Right renal cortex interstitium (tissue), 3 donors: ENCODE measurements at regions not wholly inside any gene's neighbourhood (a gene's known extent, or its start where the extent isn't known, plus 50 kb on each side); places are given as distances from the start of the nearest gene placed in this dataset.
"Not testable (repeated sequence)": the region's sequence is repeated elsewhere in the genome, so short reads cannot be mapped to it uniquely, and the experiment has no call there.

ENCODE experiments used
- DNase-seq, 3 donors: peaks; one replicate each; pipeline ENCODE4 v3.0.0-alpha.2; 2013; ENCODE audit warnings: low read depth in 3 of 3, low spot score in 2 of 3

DNA sequence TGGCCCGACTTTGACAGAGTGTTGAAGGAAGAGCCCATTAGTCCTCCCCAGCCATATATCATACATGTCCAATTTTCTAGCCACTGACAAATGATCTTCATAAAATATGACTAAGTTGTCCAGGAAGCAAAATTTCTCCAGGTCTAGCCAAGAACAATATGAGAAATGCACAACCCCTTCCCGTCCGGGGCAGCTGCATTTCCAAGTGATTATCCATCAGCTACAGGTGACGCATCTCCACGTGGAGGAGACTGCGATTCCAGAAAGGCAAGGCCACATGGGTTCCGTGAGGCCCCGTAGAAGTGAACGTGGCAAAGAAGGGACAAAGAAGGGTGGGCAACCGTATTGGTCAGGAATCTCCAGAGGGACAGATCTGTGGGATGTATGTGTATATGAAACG is 118.6 kb downstream of the ATP6V0E2 start:
- DNase-seq: not testable (repeated sequence)

DNA sequence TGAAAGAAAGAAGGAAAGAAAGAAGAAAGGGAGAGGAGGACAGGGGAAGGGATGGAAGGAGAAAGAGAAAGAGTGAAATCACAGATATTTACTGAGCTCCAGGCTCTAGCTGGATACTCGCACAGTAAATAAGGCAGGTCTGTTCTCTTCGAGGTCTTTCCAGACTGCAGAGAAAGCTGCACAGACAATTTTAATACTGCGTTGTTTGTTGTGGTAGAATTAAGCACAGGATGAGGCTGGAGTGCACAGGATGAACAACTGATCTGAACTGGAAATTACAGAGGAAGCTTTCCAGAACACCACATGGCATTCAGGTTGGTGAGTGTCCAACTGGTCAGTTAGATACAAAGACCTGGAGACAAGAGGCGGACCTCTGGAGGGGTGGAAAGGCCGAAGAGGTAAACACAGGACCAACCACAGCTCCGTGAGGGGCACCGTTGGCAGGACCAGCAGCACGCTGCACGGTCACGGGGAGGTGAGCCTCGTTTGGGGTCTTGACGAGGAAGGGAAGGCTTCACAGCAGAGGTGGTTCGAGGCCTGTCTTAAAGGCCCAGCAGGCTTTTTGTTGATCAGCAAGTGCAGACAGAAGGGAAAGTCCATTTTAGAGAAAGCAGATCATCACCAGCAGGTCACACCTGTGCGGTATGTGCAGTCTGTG is 121.7 kb downstream of the ATP6V0E2 start:
- not testable (repeated sequence) for DNase-seq

DNA sequence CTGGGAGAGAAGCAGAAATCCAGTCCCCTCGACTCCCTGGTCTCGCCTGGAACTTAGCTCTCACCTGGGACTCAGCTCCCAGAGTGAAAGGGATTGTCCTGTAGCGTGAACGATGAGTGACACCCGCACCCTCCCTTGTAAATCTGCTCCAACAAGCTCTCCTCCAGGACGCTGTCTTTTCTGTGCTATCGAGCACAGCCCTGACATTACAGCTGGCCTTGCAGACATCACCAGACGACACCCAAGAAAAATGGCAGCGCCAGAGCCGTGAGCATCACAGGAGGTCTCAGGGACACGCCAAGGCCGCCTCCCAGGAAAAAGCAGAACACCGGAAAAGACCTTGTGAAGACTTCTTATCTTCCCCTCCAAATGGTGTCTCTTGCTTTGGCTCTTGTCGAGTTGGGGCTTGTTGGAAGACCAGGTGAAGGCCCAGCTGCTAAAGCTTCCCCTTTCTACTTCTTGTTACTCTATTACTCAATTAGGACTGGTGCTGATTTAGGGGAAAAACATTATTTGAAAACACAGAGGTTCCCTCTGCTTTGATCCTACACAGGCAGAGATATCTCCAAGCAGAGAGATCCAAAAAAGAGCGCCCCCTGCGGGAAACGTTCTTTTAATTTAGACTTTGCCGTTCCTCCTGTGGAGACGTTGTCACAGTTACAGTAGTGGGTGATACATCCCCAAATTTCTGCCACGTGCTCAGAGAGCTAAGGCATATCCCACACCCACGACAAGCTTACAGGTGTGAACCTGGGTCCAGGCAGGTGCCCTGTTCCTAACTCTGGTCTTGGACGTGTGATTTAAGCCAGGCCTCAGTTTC is 127.2 kb downstream of the ATP6V0E2 start:
- DNase-seq: not testable (repeated sequence)

DNA sequence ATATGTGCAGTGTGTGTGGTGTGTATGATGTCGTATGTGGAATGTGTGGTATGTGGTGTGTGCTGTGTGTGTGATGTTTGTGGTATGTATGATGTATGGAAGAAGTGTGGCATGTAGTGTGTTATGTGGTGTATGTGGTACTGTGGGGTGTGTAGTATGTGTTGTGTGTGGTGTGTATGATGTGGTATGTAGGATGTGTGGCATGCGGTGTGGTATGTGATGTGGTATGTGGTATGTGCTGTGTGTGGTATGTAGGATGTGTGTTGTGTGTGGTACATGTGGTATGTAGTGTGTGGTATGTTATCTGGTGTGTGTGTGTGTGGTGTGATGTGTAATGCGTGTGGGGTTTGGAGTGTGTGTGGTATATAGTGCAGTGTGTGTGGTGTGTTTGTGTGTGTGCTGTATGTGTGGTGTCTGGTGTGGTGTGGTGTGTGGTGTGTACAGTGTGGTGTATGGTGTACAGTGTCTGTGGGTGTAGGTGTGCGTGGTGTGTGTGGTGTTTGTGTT is 129.6 kb downstream of the ATP6V0E2 start:
- DNase-seq: no peak

DNA sequence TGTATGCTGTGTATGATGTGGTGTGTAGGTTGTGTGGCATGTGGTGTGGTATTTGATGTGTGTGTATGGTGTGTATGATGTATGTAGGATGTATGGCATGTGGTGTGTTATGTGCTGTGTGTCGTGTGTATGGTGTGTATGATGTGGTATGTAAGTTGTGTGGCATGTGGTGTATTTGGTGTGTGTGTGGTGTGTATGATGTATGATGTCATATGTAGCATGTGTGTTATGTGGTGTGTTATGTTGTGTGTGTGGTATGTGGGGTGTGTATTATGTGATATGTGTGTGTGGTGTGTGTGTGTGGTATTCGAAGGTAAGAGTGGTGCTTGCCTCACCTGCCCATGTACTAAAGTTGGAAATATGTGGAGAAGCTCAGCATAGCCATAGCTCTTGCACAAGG is 130.2 kb downstream of the ATP6V0E2 start:
- not testable (repeated sequence) for DNase-seq

DNA sequence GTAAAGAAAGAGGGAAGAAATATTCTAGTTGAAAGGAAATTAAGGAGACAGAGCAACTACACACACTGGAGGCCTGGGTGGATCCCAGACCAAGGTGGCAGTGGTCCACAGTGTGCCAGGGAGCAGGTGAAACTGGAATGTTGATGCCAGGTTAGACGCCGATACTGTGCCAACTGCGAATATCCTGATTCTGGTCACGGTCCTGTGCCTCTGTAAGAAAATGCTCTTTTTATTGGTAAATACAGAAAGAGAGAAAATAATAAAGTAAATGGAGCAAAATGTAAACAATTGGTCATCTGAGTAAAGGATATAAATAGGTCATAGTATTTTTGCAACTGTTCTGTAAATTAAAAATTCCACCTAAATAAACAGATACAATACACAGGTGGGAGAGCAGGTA is 131.1 kb downstream of the ATP6V0E2 start:
- DNase-seq: not testable (repeated sequence)

DNA sequence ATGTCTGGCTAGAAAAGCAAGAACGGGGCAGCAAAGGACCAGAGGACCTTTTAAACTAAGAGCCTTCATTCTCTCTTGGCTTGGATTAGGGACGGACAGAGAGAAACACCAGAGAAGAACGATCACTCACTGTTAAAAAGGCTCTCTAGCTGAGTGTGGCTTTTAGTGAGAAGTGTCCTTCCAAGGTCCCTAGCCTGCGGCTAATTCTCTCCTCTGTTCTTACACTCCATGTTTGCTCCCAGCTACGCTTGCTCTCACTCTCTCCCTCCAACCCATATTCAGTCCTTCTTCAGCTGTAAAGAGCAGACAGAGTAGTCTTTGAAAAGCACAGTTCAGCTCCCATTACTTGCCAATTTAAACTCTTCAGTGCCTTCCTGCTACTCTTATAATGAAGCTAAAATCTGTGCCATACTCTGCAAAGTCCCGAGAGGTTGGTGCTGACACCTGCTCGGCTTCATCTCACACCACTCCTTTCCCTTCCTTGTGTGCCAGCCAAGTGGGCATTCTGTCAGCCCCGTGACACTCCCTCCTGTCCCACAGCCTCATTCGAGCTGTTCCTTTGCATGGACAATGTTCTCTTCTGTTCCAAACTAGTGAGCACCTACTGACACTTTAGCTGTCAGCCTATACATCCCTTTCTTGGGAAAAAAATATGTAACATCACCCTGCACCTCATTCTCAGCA is 136.0 kb downstream of the ATP6V0E2 start:
- not testable (repeated sequence) for DNase-seq

DNA sequence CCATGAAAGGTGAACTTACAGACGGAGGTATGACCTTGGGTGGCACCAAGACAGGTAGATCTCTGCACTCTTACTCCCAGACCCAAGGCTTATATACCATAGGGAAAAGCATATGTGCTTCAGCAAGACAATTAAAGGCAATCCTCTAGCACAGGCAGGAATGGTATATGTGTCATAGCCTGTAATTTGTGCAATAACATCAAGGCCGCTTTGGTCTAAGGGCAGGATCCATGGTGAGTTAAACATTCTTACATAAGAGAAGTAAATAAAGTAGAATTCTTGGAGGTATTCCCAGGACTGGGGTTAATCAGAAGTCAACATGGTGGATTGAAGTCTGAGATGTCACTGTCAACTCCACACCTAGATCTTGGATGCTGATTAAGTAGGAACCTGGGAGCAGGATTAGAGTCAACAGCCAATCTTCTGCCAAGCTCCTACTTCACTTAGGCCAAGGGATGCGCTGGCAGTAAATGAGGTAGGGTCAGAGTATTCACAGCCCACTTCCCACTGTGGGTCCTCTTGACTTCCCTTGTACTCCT is 143.0 kb downstream of the ATP6V0E2 start:
- DNase-seq: not testable (repeated sequence)

DNA sequence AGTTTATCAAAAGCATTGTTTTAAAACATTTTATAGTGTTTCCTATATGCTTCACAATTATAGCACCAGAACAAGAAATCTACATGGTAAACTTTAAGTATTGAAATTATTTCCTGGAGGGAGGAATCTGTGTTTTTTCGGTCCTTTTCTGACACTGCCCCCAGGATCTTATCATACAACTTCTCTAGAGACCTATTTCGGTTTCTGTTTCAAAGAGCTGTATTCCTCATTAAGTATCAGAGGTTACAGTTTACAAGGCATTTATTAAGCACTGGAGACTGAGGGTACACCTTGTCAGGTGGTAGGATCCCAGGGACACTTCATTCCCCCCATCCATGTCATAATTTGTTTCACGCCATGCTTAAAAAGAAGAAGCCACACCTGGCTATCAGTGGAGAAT is 146.4 kb downstream of the ATP6V0E2 start:
- DNase-seq: not testable (repeated sequence)

DNA sequence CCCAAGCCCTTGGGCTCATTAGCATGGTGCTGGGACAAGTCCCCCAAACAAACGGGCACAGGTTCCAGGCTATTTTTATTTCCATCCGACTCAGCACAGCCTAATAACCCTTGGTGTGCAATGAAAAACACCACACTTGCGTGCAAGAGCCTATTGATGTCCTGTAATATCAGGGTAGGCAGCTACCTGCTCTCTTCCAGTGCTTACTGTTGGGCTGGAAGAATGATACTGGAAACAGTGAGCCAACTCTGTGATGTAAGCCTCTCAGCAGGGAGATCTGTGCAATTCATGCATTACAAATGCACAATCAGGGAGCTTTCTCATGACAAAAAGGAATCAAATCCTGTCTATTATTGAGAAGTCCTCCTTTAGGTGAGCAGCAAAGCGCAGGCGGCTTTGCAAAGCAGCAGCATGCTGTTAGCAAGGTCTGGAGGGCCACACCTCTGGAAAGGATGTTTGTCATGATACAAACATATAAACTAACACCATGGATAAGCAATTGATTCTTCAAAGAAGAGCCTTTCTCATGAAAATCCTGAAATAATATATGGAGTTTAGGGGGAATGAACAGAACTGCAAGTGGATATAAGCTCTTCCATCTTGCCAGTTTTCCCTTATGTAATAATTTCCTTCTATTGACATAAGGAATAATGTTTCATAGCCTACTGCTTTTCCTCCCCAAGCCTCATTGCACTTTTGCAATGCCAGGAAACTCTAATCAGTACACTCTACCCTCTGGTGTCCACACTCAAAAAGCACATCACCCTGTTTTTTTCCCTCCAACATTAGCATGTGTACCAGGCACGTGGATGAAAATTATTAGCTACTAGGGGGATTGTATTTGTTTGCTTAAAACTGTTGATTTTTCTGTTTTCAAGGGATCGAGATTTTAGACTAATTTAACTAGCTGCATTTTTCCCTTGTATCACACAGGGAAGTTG is 151.1 kb downstream of the ATP6V0E2 start:
- not testable (repeated sequence) for DNase-seq

DNA sequence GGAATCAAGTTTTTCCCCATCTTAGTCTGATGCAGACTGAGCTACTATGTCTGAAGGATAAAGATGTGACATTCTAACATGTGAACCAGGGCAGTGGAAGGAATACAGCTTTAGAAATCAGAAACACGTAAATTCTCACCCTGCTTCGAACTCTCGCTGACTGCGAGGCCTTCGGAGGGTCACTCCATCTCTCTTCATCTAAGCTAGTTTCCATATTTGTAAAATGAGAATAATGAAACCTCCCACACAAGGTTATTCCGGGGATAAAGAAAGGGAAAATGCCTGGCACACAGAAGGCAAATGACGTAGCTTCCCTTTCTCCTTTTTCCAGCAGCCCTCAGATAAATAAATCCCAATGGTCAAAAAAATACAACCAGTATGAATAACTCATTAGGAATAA is 152.0 kb downstream of the ATP6V0E2 start:
- DNase-seq: not testable (repeated sequence)

DNA sequence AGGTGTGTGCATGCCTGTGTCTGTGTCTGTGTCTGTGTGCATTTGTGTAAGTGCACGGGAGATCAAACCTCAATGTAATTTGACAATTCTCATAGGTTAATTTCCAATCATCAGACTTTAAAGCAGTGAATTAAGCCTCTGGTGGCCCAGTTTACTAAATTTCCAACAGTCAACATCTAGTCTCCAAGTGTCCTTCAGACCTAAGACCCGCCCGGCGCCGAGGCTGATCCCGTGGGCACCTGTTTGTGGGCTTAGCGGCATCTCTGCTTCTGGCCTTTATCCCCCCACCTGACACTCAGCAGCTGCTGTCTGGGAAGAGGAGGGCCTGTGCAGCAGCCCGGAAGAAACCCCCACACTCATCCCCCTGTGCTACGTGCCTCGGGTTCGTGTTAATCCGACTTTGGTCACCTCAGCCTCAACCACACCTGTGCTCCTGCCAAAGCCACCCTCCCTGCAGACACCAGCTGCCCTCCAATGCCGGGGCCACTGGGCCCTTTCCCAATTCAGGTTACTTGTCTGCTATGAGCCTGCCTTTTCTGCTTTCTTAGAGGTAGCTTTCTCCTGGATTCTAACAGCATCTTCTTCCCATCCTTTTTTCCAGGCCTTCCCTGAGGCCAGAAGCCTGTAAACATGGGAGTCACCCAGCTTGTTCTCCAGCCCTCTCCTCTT is 154.7 kb downstream of the ATP6V0E2 start:
- DNase-seq: not testable (repeated sequence)

DNA sequence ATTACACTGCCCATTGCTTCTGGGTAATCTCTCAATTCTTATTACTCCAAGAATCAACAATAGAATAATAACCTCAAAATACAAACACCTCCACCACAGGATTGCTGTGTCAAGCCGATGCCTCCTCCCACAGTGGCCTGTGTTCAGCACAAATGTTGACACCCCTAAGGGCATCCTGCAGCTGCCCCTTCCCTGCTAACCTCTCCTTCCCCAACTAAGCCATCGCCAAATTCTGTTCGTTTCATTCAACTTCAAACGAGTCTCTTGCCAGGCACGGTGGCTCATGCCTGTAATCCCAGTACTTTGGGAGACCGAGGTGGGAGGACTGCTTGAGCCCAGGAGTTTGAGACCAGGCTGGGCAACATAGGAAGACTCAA is 155.2 kb downstream of the ATP6V0E2 start:
- not testable (repeated sequence) for DNase-seq

DNA sequence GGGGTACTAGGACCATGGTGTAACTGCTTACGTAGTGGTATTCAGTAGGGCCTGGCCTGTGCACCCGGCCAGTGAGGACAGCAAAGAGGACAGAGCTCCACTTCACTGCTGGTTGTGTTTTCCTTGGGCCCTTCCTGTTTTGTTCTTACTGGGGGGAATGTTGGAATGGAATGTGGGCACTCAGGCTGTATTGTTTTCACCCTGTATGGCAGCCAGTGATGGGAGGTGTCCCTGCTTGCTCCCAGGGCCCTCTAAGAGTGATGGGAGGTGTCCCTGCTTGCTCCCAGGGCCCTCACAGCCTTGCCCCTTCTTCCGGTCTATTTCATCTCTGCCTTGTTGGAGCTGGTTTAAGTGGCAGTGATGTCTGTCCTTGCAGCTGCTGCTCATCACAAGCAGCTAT is 158.0 kb downstream of the ATP6V0E2 start:
- not testable (repeated sequence) for DNase-seq

DNA sequence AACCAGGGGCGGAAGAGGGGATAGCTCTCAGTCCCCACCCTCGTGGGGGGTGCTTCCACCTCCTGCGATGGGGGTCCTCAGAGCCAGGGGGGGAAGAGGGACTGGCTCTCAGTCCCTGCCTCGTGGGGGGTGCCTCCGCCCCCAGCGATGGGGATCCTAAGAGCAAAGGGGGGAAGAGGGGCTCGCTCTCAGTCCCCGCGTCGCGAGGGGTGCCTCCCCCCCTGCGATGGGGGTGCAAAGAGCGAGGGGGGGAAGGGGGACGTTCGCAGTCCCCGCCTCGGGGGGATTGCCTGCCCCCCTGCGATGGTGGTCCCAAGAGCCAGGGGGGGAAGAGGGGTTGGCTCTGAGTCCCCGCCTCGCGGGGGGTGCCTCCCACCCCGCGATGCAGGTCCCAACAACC is 159.9 kb downstream of the ATP6V0E2 start:
- DNase-seq: not testable (repeated sequence)

DNA sequence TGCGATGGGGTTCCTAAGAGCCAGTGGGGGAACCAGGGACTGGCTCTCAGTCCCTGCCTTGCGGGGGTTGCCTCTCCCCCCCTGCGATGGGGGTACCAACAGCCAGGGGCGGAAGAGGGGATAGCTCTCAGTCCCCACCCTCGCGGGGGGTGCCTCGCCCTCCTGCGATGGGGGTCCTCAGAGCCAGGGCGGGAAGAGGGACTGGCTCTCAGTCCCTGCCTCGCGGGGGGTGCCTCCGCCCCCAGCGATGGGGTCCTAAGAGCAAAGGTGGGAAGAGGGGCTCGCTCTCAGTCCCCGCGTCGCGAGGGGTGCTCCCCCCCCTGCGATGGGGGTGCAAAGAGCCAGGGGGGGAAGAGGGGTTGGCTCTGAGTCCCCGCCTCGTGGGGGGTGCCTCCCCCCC is 162.0 kb downstream of the ATP6V0E2 start:
- not testable (repeated sequence) for DNase-seq

DNA sequence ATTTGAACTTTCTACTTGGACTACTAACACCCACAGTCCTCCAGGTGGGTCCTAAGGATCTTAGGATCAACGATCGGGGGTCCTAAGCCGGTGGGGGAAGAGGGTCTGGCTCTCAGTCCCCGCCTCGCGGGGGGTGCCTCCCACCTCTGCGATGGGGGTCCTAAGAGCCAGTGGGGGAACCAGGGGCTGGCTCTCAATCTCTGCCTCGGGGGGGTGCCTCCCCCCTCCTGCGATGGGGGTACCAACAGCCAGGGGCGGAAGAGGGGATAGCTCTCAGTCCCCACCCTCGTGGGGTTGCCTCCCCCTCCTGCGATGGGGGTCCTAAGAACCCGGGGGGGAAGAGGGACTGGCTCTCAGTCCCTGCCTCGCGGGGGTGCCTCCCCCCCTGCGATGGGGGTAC is 165.3 kb downstream of the ATP6V0E2 start:
- not testable (repeated sequence) for DNase-seq

DNA sequence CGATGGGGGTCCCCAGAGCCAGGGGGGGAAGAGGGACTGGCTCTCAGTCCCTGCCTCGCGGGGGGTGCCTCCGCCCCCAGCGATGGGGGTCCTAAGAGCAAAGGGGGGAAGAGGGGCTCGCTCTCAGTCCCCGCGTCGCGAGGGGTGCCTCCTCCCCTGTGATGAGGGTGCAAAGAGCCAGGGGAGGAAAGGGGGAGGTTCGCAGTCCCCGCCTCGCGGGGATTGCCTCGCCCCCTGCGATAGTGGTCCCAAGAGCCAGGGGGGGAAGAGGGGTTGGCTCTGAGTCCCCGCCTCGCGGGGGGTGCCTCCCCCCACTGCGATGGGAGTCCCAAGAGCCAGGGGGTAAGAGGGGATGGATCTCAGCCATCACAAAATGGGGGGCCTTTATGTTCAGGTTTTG is 168.5 kb downstream of the ATP6V0E2 start:
- DNase-seq: not testable (repeated sequence)

DNA sequence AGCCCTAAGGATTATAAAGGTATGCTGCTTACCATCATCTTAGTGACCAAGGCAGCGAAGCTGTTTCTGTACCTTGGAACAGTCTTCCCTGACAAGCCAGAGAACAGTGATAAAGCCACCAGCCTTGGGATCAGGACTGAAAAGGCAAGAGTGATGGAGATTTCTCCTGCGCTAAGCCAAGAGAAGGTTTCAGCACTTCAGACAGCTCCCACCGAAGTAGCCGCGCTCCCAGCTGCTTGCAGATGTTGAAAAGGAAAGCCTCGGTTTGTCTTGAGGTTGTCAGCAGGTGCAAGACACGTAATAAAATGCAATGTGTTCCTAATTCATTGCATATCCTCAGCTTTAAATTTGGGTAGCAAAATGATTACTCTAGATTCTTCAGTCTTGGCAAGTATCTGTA is 171.0 kb downstream of the ATP6V0E2 start:
- not testable (repeated sequence) for DNase-seq
